Fibroblast of lung (primary cell): ENCODE measurements at regions not wholly inside any gene's neighbourhood (a gene's known extent, or its start where the extent isn't known, plus 50 kb on each side); places are given as distances from the start of the nearest gene placed in this dataset.

ENCODE experiments used
- DNase-seq, 2 donors: peaks; one replicate each; pipeline versions ENCODE4 v3.0.0 to v3.0.0-alpha.2; 2010; ENCODE audit warnings: low read depth in 2 of 2
- H2AFZ ChIP-seq: 2 replicates; pipeline ENCODE4 v1.5.1; 2012; ENCODE audit warnings: low read length, control low read depth, inconsistent platforms
- H3K27ac ChIP-seq: 2 replicates; pipeline ENCODE4 v1.5.1; 2011; ENCODE audit warnings: low read length, control low read depth; ENCODE audit not compliant: insufficient read depth
- H3K27me3 ChIP-seq: 2 replicates; pipeline ENCODE4 v1.5.1; 2011; ENCODE audit warnings: mild to moderate bottlenecking, low read length; ENCODE audit not compliant: control insufficient read depth, insufficient read depth
- H3K36me3 ChIP-seq: 2 replicates; pipeline ENCODE4 v1.5.1; 2011; ENCODE audit warnings: low read length; ENCODE audit not compliant: control insufficient read depth, insufficient read depth
- H3K4me1 ChIP-seq: 2 replicates; pipeline ENCODE4 v1.5.1; 2011; ENCODE audit warnings: low read length; ENCODE audit not compliant: control insufficient read depth, insufficient read depth; ENCODE audit errors: extremely low read depth
- H3K4me2 ChIP-seq: 2 replicates; pipeline ENCODE4 v1.5.1; 2011; ENCODE audit warnings: low read length, control low read depth; ENCODE audit not compliant: insufficient read depth; ENCODE audit errors: extremely low read depth
- H3K4me3 ChIP-seq, 4 experiments: fragments of 200-600 bp in 1 of 4; sonication (generic) in 1 of 4; replicated peaks in 1 of 4; 2 replicates each; pipeline ENCODE4 v1.5.1; 2011 to 2016; ENCODE audit warnings: low read length in 4 of 4, low read depth in 3 of 4, mild to moderate bottlenecking in 3 of 4, control low read depth in 2 of 4, inconsistent platforms in 1 of 4, mixed read lengths in 1 of 4; ENCODE audit not compliant: insufficient read depth in 1 of 4; ENCODE audit errors: control extremely low read depth in 1 of 4
- H3K79me2 ChIP-seq: 2 replicates; pipeline ENCODE4 v1.5.1; 2012; ENCODE audit warnings: mild to moderate bottlenecking, low read length, inconsistent platforms; ENCODE audit not compliant: control insufficient read depth, insufficient read depth
- H3K9ac ChIP-seq: 2 replicates; pipeline ENCODE4 v1.5.1; 2011; ENCODE audit warnings: mild to moderate bottlenecking, low read length, control low read depth; ENCODE audit not compliant: insufficient read depth
- H3K9me3 ChIP-seq: 2 replicates; pipeline ENCODE4 v1.5.1; 2012; ENCODE audit warnings: low read depth, low read length; ENCODE audit not compliant: control insufficient read depth, insufficient read depth
- H4K20me1 ChIP-seq: 2 replicates; pipeline ENCODE4 v1.5.1; 2011; ENCODE audit warnings: low read length; ENCODE audit not compliant: control insufficient read depth, insufficient read depth; ENCODE audit errors: extremely low read depth
- EZH2 ChIP-seq: IDR thresholded peaks from 2 replicates; pipeline ENCODE4 v1.5.1; 2012; ENCODE audit warnings: low read length, control low read depth, mild to moderate bottlenecking; ENCODE audit errors: missing control alignments
- TF ChIP-seq, protein P1 (sequence below), 2 donors: IDR thresholded peaks in 1 of 2; conservative IDR thresholded peaks in 1 of 2; 1 replicate in 1 of 2; 2 replicates in 1 of 2; pipeline ENCODE4 v1.5.1; 2011 to 2012; ENCODE audit warnings: low read length in 2 of 2, control low read depth in 1 of 2, inconsistent platforms in 1 of 2, low read depth in 1 of 2, mild to moderate bottlenecking in 1 of 2

DNA sequence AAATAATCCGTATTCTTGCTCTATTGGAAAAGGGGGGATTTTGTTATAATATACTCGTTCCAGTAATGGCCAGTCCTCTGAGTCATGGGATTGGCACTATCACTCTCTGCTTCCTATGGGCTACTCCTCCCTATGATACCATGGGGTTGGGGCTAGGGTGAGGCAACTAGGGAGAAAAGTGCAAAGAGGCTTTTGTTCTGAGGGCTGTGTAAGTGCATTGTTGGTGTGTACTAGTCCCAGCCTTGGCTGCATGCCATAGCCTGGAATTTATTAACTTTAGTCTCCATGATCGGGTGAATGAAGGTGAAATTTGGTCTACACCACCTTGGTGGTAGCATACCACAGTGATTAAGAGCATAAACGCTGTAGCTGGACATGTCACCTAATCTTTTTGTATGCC lies 247.6 kb downstream of the RPAP3 start:
- H3K4me2 ChIP-seq: no peak overlapping the region
- DNase-seq: peak in 1 of 2 donors; percentile 6
- no peaks in the 10 kb centered on the region for H3K4me1 ChIP-seq
- no peaks in the 10 kb centered on the region for H3K36me3 ChIP-seq
- H3K9me3 ChIP-seq: no peaks in the 10 kb centered on the region
- TF ChIP-seq EZH2: no peak
- TF ChIP-seq, protein P1, sequence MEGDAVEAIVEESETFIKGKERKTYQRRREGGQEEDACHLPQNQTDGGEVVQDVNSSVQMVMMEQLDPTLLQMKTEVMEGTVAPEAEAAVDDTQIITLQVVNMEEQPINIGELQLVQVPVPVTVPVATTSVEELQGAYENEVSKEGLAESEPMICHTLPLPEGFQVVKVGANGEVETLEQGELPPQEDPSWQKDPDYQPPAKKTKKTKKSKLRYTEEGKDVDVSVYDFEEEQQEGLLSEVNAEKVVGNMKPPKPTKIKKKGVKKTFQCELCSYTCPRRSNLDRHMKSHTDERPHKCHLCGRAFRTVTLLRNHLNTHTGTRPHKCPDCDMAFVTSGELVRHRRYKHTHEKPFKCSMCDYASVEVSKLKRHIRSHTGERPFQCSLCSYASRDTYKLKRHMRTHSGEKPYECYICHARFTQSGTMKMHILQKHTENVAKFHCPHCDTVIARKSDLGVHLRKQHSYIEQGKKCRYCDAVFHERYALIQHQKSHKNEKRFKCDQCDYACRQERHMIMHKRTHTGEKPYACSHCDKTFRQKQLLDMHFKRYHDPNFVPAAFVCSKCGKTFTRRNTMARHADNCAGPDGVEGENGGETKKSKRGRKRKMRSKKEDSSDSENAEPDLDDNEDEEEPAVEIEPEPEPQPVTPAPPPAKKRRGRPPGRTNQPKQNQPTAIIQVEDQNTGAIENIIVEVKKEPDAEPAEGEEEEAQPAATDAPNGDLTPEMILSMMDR (conservative IDR thresholded peaks at IDR 0.05 in 1 of 2, IDR thresholded peaks at IDR 0.05 in 1 of 2; ENCODE audit: low read depth in 1 of 2, low read length in 2 of 2): no peak
- no peak overlapping the region for H3K4me3 ChIP-seq
- no peak overlapping the region for H3K27ac ChIP-seq
- no peak overlapping the region for H2AFZ ChIP-seq
- no peaks in the 10 kb centered on the region for H3K79me2 ChIP-seq
- no peak overlapping the region for H3K9ac ChIP-seq
- peaks cover 2% of the 10 kb centered on the region for H3K27me3 ChIP-seq
- no peaks in the 10 kb centered on the region for H4K20me1 ChIP-seq

DNA sequence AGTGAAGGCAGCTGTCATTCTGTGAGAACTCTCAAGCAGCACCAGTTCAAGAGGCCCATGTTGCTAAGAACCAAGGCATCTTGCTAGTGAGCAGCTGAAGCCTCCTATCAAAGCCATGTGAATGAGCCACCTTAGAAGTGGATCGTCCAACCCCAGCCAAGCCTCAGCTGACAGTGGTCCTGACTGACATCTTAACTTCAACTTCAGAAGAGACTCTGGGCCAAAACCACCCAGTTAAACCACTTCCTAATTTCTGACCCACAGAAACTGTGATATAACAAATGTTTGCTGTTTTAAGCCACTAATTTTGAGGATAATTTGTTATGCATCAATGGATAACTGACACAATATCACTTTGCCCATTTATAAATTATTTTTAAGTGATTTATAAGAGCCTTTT lies 256.0 kb downstream of the RPAP3 start:
- Histone ChIP-seq H3K9ac (no peak overlapping the region), H3K79me2 (no peaks in the 10 kb centered on the region), H3K4me2 (no peak overlapping the region), H3K27ac (no peak overlapping the region), H2AFZ (no peak overlapping the region), H3K9me3 (no peaks in the 10 kb centered on the region), H3K36me3 (no peaks in the 10 kb centered on the region), H4K20me1 (no peaks in the 10 kb centered on the region), H3K4me3 (no peak overlapping the region), H3K27me3 (peaks cover 2% of the 10 kb centered on the region), H3K4me1 (no peaks in the 10 kb centered on the region)
- no peak for DNase-seq
- TF ChIP-seq, protein P1 (conservative IDR thresholded peaks at IDR 0.05 in 1 of 2, IDR thresholded peaks at IDR 0.05 in 1 of 2; ENCODE audit: low read depth in 1 of 2, low read length in 2 of 2): no peak

DNA sequence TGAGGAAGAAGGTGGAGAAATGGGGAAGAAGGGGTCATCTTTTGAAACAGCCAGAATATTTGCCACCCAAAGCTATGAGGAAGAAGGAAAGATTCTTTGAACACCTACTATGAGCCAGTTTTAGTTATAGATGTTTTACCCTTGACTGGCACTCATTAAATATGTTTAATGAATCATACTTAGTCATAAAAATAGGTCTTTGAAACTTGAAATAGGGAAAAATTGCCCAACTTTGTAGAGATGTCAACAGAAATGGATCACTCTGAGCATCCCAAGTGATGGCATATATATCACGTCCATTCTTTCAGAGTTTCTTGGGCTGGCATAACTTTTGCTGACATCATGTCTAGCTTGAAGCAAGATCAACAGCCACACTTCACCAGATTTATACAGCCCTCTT lies 263.5 kb downstream of the RPAP3 start:
- Histone ChIP-seq H3K27ac (no peak overlapping the region), H3K27me3 (no peaks in the 10 kb centered on the region), H3K4me3 (no peak overlapping the region), H4K20me1 (no peaks in the 10 kb centered on the region), H3K4me1 (no peaks in the 10 kb centered on the region), H3K9me3 (no peaks in the 10 kb centered on the region), H3K36me3 (no peaks in the 10 kb centered on the region), H2AFZ (no peak overlapping the region), H3K79me2 (no peaks in the 10 kb centered on the region), H3K4me2 (no peak overlapping the region), H3K9ac (no peak overlapping the region)
- TF ChIP-seq, protein P1 (conservative IDR thresholded peaks at IDR 0.05 in 1 of 2, IDR thresholded peaks at IDR 0.05 in 1 of 2; ENCODE audit: low read depth in 1 of 2, low read length in 2 of 2): no peak
- TF ChIP-seq EZH2: no peak
- no peak for DNase-seq
